NCI-H2107 treated with DMSO at 0.1 percent for 48 hours (cell line): ENCODE measurements at regions not wholly inside any gene's neighbourhood (a gene's known extent, or its start where the extent isn't known, plus 50 kb on each side); places are given as distances from the start of the nearest gene placed in this dataset.
A peak's percentile ranks its signal among the peaks of the same experiment; 100 is the strongest.

Source experiments
- DNase-seq: peaks from one replicate; lab custom pipeline; 2025; ENCODE audit not compliant: unreplicated experiment; lab: John Stamatoyannopoulos, UW

- peak; percentile 19 for DNase-seq
Measured at GRCh38 chr16:74035816-74036215, 260.8 kb upstream of the PSMD7 start.

- peak; percentile 53 for DNase-seq
Measured at GRCh38 chr16:74034862-74035261, 261.8 kb upstream of the PSMD7 start.

- DNase-seq = peak; percentile 23
Measured at GRCh38 chr16:74034200-74034599, 262.4 kb upstream of the PSMD7 start.

DNA sequence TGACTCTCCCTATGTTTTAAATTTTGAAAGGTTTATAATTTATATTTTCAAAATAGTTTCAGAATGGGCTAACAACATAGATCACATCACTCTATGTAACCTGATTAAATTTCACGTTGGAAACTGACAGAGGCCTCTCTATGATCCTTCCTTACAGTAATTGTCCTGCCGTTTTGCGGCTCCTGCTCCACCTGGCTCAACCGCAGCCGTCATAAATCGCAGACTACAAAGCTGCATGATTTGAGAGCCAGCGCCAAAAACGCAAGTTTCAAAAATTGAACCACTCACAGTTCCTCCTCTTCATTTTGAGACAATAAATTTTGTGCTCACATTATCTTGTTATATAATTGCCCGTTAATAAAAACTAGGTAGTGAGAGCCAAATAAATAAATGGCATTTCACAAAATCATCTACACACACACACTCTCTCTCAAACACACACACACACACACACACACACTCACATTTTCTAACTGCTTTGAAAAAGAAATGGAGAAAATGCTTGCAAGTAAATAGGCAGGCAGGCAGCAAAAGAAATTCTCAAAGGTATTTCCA is 263.1 kb upstream of the PSMD7 start:
- peak; percentile 73 for DNase-seq

- peak; percentile 8 for DNase-seq
Measured at GRCh38 chr16:74031551-74031950, 265.1 kb upstream of the PSMD7 start.

DNA sequence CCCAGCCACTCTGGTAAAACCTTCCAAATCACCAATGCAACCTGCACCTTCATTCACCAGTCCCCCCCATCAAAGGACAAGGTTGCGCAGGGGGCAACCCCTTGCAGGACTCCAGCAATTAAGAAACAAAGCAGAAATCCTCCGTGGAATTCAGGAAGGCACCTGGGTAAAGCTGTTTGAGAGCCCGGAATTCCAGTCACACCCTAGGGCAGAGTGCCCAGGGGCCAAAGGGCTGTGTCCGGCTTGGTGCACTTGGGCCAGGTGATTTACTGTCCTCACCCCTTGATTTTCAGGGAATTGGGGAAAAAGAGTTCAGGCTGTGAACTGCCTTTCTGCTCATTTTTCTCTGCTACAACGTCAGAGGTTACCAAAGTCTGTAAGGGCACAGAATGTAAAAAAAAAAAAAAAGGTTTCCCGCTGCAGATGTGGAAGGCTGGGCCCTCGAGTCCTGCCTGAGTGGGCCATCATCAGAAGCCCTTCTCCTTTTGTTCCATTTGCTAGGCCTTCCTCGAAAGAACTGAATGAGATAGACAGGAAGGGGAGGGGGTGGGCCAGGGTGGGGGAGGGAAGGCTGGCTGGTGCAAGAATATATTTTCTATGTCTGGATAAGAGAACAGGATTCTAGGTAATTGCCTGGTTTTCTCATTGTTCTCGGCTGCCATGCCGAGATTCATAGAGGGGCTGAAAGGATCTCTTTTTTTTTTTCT is 266.5 kb upstream of the PSMD7 start:
- no peak for DNase-seq

GRCh38 chr16:74029115-74029792 is 267.4 kb upstream of the PSMD7 start:
- DNase-seq = peak; percentile 94

DNA sequence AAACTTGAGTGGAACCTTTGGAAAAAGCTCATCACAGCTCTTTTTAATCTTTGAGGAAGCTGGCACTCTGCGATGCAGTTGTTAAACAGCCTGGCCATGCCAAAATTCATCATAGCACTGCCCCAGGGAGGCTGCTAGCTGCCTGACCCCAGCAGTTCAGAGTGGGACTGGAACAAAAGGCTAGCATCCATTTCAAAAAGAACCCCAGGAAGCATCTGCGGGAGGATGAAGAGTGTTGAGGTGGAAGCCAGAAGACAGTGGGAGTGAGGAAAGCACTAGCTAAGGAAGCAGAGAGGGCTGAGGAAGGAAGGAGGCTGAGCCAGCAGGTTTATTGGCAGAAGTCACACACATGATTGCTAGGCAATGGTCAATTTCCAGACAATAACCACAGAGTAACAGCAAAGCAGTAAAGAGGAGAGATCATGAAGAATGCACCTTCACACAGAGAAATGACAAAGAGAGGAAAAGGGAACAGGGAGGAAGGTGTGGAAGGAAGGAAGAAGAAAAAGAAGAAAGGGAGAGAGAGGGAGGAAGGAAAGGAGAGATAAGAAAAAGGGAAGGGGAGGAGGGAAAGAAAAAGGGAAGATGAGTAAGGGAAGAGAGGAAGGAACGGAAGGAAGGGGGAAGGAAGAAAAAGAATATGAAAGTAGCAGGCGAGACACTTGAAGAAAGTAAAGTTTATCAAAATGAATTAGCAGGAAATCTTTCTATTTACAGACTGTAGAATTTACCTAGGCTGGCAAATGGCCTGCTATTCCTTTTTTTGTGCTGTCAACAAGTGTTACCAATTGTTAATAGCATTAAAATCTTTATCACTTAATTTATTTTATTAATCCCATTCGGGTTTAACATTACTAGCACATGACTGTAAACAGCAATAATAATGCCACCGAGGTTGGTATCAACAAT is 270.0 kb upstream of the PSMD7 start:
- DNase-seq = no peak

DNA sequence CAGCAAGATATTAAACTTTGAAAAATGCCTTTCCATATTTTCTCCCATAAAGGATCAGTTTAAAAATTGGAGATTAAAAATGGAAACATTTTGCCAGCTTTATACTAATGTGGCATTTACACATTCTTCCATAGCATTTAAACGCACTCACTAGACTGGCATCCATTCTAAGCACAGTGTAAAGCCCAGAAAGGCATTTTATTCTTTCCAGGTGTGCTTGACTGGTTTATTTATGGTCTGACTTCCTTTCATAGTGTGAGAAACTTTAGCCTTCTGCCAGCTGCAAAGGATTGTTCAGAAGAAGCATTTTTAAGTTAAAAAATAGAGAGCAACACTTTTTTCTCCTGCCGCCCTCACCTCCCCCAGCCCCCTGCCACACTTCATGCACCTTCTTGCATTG is 271.7 kb upstream of the PSMD7 start:
- DNase-seq = no peak

GRCh38 chr16:74020095-74020670 is 276.4 kb upstream of the PSMD7 start:
- no peak for DNase-seq

DNA sequence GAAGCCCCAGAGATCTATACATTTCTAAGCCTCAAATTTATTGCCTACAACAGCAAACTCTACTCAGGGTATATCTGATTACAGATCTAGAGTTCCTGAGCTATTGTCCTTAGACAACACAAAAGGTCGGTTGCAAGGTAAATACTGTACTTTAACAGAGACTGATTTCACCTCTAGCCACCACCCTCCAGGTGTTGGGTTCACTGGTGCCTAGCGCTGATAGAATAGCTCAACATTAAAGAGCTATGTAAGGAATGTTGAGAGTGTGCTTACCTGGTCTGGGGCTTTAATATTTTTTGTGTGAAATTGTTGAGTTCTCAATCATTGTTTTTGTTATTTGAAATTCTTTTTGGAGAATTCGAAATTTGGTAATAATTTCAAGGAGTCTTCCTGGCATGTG is 277.0 kb upstream of the PSMD7 start:
- peak; percentile 58 for DNase-seq

DNA sequence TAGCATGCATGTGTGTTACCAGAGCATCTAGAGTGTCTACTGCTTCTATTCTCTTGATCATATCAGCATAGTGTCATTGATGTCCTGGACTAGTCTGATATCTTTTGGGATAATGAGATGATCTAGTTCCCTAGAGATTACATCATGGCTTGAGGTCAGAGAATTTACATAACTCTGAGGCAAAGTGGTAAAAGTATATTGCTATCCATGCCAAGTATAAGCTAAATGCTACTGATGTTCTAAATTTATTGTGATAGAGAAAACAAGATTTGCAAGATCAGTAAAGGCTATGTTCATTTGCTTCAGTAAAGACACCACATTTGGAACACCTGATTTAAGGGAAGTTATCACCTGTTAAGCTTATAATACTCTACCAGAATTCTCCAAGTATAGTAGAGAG is 280.7 kb upstream of the PSMD7 start:
- no peak for DNase-seq

DNA sequence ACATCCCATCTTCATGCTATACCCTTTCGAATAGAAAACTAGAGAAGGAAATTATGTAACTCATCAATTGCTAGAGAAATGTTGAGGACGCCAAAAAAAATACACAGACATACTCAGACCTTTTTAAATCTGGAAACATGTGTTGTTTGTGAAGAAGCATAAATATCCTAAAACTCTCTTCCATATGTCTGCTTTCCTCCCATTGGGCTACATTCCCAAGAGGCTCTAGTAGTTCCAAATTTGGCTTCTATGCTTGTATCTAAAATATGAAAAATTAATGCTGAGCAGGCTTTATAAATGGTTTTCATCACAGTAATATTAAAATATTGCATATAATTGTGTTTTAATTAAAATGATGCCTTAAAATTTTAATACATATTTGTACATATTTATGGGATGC is 297.9 kb upstream of the PSMD7 start:
- no peak for DNase-seq

- DNase-seq = no peak
Measured at GRCh38 chr16:73997971-73998370, 298.6 kb upstream of the PSMD7 start.

DNA sequence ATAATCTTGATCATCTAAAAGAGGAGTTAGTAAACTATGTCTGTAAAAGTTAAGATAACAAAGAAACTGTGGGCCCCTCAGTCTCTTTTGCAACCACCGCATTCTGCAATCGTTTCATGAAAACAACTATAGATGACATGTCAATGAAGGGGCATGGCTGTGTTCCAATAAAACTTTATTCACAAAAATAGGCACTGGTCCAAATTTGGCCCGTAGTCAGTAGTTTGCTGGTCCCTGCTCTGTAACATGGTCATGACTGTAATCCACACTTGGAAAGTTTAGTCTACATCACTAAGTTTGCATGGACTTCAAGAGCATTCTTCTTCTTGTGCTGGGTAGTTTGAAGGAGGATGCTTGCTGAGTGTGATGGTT is 299.3 kb upstream of the PSMD7 start:
- DNase-seq = no peak

DNA sequence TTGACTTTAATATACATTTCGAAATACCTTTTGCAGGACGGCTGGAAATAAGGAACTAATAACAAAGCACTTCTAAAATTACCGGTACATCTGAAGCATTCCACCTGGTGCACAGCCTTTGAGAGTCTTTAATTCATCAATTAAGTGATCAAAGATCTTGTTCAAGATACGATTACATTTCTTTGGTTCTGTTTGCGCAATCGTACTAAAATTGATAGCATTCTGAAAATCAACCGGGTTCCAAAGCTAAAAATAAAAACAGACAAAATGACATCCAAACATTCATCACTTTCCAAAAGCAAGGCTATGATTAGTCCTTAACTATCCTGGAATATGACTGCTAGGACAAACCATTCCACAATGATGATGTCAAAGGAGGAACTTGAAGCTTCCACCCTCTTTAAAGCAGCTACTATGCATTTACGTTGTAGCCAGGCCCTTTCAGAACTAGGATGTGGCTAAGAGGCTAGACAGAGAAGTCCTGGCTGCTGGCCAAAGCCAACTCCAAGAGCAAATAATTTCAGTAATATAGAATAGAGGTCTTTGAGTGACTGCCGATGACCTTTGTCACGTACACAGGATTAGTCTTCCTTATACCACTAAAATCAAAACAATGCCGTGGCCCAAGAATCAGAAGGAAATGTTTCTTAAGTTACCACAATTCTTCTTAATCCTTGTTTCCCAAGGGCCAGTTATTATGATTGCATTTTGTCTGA is 299.8 kb upstream of the PSMD7 start:
- no peak for DNase-seq

DNA sequence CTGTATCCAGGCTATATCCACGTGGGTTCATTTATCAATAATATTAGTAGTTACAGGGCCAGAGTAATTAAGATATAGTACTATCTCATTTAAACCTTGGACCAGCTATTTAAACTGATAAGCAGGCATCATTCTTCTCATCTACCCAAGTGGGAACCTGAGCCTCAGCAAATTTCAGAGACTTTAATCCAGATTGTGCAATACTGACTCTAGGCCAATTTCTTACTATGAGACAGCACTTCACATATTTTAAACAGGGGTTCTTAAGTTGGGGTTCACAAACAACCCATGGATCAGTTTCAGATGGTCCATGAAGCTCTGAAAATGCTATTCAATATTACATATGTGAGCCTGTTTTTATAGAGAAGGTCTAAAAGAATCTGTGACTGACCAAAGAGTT is 302.7 kb upstream of the PSMD7 start:
- DNase-seq = no peak

GRCh38 chr16:73978407-73978784 is 318.2 kb upstream of the PSMD7 start:
- no peak for DNase-seq

GRCh38 chr16:73976644-73977043 is 320.0 kb upstream of the PSMD7 start:
- DNase-seq = no peak

DNA sequence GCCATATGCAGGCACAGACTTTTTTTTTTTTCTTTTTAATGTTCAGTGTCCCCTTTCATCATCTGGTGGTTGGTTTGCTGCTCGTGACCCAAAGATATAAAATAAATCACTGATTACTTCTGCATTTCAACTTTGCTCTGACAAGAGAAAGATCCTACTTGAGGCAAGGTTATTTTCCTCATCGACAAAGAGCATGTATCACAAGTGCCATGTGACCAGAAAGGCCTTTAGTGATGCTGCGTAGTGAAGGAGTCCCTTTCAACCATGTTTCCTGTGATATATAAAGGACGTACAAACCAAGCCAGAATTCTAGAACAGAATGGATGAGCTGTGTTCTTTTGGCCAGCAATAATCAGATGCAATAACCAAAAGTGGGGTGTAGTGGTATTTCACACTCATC is 323.4 kb upstream of the PSMD7 start:
- DNase-seq = no peak

DNA sequence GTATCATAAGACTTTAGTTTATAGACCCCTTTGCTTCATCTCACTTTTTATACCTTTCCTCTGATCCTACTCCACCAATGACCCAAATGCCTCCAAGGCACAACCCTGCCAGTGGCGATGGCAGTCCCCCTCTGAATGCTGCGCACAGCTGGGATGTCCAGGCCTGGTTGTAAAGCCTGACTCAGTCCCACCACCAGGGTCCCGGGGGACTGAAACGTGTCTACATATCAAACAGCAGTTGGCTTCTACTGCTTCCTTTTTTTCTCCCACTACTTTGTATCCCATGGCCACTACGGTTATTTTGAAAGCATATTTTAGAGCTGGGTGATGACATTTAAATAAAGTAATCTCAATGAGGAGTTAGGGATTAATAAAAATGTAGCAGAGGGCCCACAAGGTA is 329.8 kb upstream of the PSMD7 start:
- no peak for DNase-seq
